Glutamatergic neuron (in vitro differentiated cells): ENCODE measurements at regions not wholly inside any gene's neighbourhood (a gene's known extent, or its start where the extent isn't known, plus 50 kb on each side); places are given as distances from the start of the nearest gene placed in this dataset.

Experiments
- DNase-seq: peaks from one replicate; pipeline ENCODE4 v3.0.0; 2022
- H3K27ac Mint-ChIP-seq: one replicate; pipeline ENCODE4 v1.8.0; 2020; ENCODE audit warnings: mild to moderate bottlenecking, mixed read lengths, inconsistent platforms; ENCODE audit not compliant: unreplicated experiment
- H3K27me3 Mint-ChIP-seq: one replicate; pipeline ENCODE4 v1.8.0; 2020; ENCODE audit warnings: mild to moderate bottlenecking, moderate library complexity, mixed read lengths, inconsistent platforms; ENCODE audit not compliant: unreplicated experiment
- H3K36me3 Mint-ChIP-seq: one replicate; pipeline ENCODE4 v1.8.0; 2020; ENCODE audit warnings: mild to moderate bottlenecking, mixed read lengths, inconsistent platforms; ENCODE audit not compliant: unreplicated experiment
- H3K4me1 Mint-ChIP-seq: one replicate; pipeline ENCODE4 v1.8.0; 2020; ENCODE audit warnings: mild to moderate bottlenecking, low read depth, mixed read lengths, inconsistent platforms; ENCODE audit not compliant: unreplicated experiment
- H3K4me3 Mint-ChIP-seq: one replicate; pipeline ENCODE4 v1.8.0; 2020; ENCODE audit warnings: mild to moderate bottlenecking, mixed read lengths, inconsistent platforms; ENCODE audit not compliant: unreplicated experiment
- H3K9me3 Mint-ChIP-seq: one replicate; pipeline ENCODE4 v1.8.0; 2020; ENCODE audit warnings: mild to moderate bottlenecking, moderate library complexity, mixed read lengths, inconsistent platforms; ENCODE audit not compliant: unreplicated experiment
- CTCF ChIP-seq: fragments of 200-600 bp; sonication (generic); IDR thresholded peaks from one replicate; pipeline ENCODE4 v1.5.0; 2021; ENCODE audit not compliant: partially characterized antibody, unreplicated experiment

GRCh38 chr2:62379566-62379965 is 126.4 kb downstream of the TMEM17 start:
- Mint-ChIP-seq H3K27ac (no peak overlapping the region), H3K4me3 (no peak overlapping the region), H3K36me3 (peaks cover under 1% of the 10 kb centered on the region), H3K4me1 (no peaks in the 10 kb centered on the region), H3K9me3 (no peaks in the 10 kb centered on the region), H3K27me3 (peaks cover 1% of the 10 kb centered on the region)
- DNase-seq: no peak
- no peak for TF ChIP-seq CTCF

- Mint-ChIP-seq H3K27ac (no peak overlapping the region), H3K27me3 (peaks cover 1% of the 10 kb centered on the region), H3K4me3 (no peak overlapping the region), H3K4me1 (no peaks in the 10 kb centered on the region), H3K9me3 (peaks cover 4% of the 10 kb centered on the region), H3K36me3 (peaks cover 6% of the 10 kb centered on the region)
- no peak for DNase-seq
- TF ChIP-seq CTCF: no peak
These were observed 130.9 kb downstream of the TMEM17 start for GRCh38 chr2:62375113-62375420.

GRCh38 chr2:62374301-62375112 is 131.5 kb downstream of the TMEM17 start:
- H3K9me3 Mint-ChIP-seq: peaks cover 4% of the 10 kb centered on the region
- no peaks in the 10 kb centered on the region for H3K4me1 Mint-ChIP-seq
- no peak for DNase-seq
- no peak overlapping the region for H3K27ac Mint-ChIP-seq
- no peak for TF ChIP-seq CTCF
- H3K4me3 Mint-ChIP-seq: no peak overlapping the region
- peaks cover 6% of the 10 kb centered on the region for H3K36me3 Mint-ChIP-seq
- H3K27me3 Mint-ChIP-seq: peaks cover 1% of the 10 kb centered on the region

- Mint-ChIP-seq H3K27me3 (peaks cover 1% of the 10 kb centered on the region), H3K36me3 (peaks cover 6% of the 10 kb centered on the region), H3K4me3 (peak overlapping the region; percentile 2), H3K4me1 (no peaks in the 10 kb centered on the region), H3K9me3 (peaks cover 5% of the 10 kb centered on the region), H3K27ac (no peak overlapping the region)
- TF ChIP-seq CTCF: no peak
- DNase-seq: no peak
These were observed 133.2 kb downstream of the TMEM17 start for GRCh38 chr2:62372824-62373223.
